HUDEP-2 (cell line): ENCODE measurements at regions not wholly inside any gene's neighbourhood (a gene's known extent, or its start where the extent isn't known, plus 50 kb on each side); places are given as distances from the start of the nearest gene placed in this dataset.
A peak's percentile ranks its signal among the peaks of the same experiment; 100 is the strongest.
"Not testable (repeated sequence)": the region's sequence is repeated elsewhere in the genome, so short reads cannot be mapped to it uniquely, and the experiment has no call there.

Experiments used
- DNase-seq, 76 experiments: peaks; one replicate each; lab custom pipeline; 2025; ENCODE audit not compliant: unreplicated experiment in 76 of 76; lab: John Stamatoyannopoulos, UW

GRCh38 chr12:94863321-94864035 is 140.0 kb downstream of the NDUFA12 start:
- no peak for DNase-seq

GRCh38 chr12:94862421-94862820 is 141.1 kb downstream of the NDUFA12 start:
- no peak for DNase-seq

GRCh38 chr12:94856324-94856723 is 147.2 kb downstream of the NDUFA12 start:
- no peak for DNase-seq

GRCh38 chr12:94855853-94856252 is 147.6 kb downstream of the NDUFA12 start:
- DNase-seq: peak in 1 of 76 experiments; percentile 8

GRCh38 chr12:94851396-94852028 is 152.0 kb downstream of the NDUFA12 start:
- DNase-seq: no peak

DNA sequence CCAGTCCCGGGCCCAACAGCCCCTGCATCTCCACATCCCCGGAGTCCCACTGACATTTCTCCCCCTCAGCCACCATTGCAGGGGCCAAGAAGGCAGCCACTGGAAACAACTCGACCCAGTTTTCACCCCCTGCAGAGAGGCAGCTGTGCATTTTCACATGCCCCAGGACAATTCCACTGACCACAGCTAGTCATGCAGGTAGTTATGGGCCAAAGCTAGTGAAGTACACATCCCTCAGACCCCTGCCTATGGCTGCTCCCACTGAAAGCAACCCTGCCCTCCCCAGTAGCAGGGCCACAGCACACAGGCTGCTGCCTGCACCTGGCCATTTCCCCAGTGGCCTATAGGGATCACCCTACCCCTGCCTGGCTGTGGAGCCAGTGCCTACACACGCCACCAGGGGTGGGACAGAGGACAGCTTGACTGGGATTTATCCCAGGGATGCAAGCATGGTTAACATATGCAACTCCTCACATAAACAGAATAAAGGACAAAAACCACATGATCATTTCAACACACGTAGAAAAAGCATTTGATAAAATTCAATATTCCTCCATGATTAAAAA is 154.0 kb downstream of the NDUFA12 start:
- DNase-seq: no peak

- DNase-seq: no peak
Measured at GRCh38 chr12:94848966-94849365, 154.5 kb downstream of the NDUFA12 start.

- no peak for DNase-seq
Measured at GRCh38 chr12:94845110-94845509, 158.4 kb downstream of the NDUFA12 start.

DNA sequence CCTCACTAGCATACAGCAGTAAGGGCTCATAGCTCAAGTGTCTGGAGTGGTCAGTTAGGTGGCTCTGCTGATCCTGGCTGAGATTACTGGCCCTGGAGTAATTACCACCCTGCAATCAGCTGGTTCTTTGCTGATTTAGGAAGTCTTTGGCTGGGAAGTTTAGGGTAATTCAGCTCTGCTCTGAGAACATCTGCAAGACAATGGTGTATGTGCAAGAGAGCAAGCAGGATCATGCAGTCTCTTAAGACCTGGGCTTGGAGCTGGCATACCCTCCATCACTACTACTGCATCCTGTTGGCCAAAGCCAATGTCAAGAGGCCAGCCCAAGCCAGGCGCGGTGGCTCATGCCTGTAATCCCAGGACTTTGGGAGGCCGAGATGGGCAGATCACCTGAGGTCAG is 159.0 kb downstream of the NDUFA12 start:
- DNase-seq: no peak

- no peak for DNase-seq
Measured at GRCh38 chr12:94841904-94842610, 161.4 kb downstream of the NDUFA12 start.

GRCh38 chr12:94841177-94841576 is 162.3 kb downstream of the NDUFA12 start:
- DNase-seq: no peak

- DNase-seq: no peak
Measured at GRCh38 chr12:94839347-94839746, 164.2 kb downstream of the NDUFA12 start.

DNA sequence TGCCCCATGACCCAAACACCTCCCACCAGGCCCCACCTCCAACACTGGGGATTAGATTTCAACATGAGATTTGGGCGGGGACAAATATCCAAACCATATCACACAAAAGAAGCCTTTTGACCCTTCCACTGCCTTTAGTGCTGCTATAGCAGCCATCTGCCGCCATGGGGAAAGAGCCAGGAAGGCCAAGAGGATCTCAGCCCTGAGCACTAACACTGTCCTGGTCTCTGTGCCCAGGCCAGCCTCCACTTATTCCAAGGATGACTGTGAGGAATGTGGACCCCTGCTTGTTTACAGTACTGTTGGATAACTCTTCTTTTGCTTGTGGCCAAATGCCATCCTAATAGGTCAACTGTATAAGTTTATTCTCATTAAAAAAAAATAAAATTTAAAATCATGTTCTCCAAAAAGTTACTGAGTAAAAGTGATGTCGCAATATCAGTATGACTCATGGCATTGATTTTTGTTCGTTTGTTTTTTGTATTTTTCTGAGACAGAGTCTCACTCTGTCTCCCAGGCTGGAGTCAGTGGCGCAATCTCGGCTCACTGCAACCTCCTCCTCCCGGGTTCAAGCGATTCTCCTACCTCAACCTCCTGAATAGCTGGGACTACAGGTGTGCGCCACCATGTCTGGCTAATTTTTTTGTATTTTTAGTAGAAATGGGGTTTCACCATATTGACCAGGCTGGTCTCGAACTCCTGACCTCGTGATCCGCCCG is 166.4 kb downstream of the NDUFA12 start:
- DNase-seq: not testable (repeated sequence)

- DNase-seq: no peak
Measured at GRCh38 chr12:94834036-94834625, 169.4 kb downstream of the NDUFA12 start.

GRCh38 chr12:94832780-94833681 is 170.5 kb downstream of the NDUFA12 start:
- DNase-seq: no peak

- DNase-seq: no peak
Measured at GRCh38 chr12:94832105-94832504, 171.4 kb downstream of the NDUFA12 start.

GRCh38 chr12:94831081-94831751 is 172.3 kb downstream of the NDUFA12 start:
- DNase-seq: no peak

DNA sequence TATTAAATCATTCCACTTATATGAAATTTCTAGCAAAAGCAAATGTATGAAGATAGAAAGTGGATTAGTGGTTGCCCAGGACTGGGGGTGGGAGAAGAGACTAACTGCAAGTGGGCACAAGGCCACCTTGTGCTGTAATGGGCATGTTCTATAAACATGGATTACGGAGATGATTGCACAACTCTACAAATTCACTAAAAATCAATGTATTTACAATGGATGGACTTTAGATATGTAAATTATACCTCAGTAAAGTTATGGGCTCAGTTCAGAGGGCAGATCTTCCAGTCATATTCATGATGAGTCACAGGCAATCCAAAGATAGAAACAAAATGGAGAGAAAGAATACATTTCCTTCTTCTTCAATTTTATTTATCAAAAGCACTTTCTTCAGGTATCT is 173.9 kb downstream of the NDUFA12 start:
- DNase-seq: no peak

DNA sequence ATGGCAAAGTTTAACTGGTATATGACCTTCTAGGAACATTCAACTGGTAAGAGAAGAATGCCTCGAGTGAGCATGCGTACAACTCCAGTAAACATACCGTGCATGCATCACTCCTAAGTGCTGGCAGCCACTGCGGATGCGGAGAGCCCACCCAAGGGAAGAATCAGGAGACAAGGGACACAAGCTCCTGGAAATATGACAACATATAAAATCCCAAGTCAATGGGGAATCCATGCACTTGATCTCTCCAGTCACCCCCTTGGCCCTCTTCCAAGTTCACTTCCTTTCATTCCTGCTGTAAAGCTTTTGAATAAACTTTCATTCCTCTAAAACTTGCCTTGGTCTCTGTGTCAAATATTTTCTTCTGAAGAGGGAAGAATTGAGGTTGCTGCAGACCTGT is 168.7 kb upstream of the TMCC3 start:
- no peak for DNase-seq
